ENCODE measurements at regions not wholly inside any gene's neighbourhood (a gene's known extent, or its start where the extent isn't known, plus 50 kb on each side); places are given as distances from the start of the nearest gene placed in this dataset.

- no peak overlapping the region for H2BK120ac ChIP-seq (ENCODE audit: low read depth, low read length)
- no peaks in the 10 kb centered on the region for H3K27me3 ChIP-seq (ENCODE audit: insufficient read depth, low read length, poor library complexity)
- H3K36me3 ChIP-seq (ENCODE audit: control insufficient read depth, insufficient read depth, low read length): no peaks in the 10 kb centered on the region
- H3K79me1 ChIP-seq (ENCODE audit: low read length): no peaks in the 10 kb centered on the region
- no peak overlapping the region for H2BK15ac ChIP-seq (replicated peaks; ENCODE audit: low read depth)
- no peak for DNase-seq
- H3K4me1 ChIP-seq (ENCODE audit: control insufficient read depth, low read depth, low read length): no peaks in the 10 kb centered on the region
- no peak overlapping the region for H3K23ac ChIP-seq (ENCODE audit: low read length)
- H4K8ac ChIP-seq (ENCODE audit: low read depth, low read length): no peak overlapping the region
- H3K4me2 ChIP-seq (ENCODE audit: low read length): no peak overlapping the region
- no peak overlapping the region for H2BK5ac ChIP-seq (ENCODE audit: low read length)
- no peak overlapping the region for H3K4ac ChIP-seq (ENCODE audit: low read depth, low read length)
- no peak overlapping the region for H2AK5ac ChIP-seq (ENCODE audit: low read length)
- no peak overlapping the region for H3K27ac ChIP-seq (ENCODE audit: low read depth, low read length)
- WGBS (ENCODE audit: extremely low coverage, insufficient coverage, low lambda C conversion rate): no CpG with 5 or more reads among the region's 6 CpGs
- no peaks in the 10 kb centered on the region for H3K79me2 ChIP-seq (ENCODE audit: control insufficient read depth, insufficient read depth, low read length)
- H3K18ac ChIP-seq (ENCODE audit: low read length): no peak overlapping the region
- H3K4me3 ChIP-seq (ENCODE audit: low read length): no peak overlapping the region
- H3K56ac ChIP-seq (ENCODE audit: low read length): no peak overlapping the region
- no peak overlapping the region for H3K9ac ChIP-seq (ENCODE audit: low read length)
- H4K5ac ChIP-seq (ENCODE audit: low read length): no peak overlapping the region
Observed at GRCh38 chr1:208511242-208511860, 267.2 kb upstream of the PLXNA2 start.

- no peak overlapping the region for H3K4me3 ChIP-seq (ENCODE audit: low read length)
- WGBS (ENCODE audit: extremely low coverage, insufficient coverage, low lambda C conversion rate): no CpG with 5 or more reads among the region's 2 CpGs
- H3K4me1 ChIP-seq (ENCODE audit: control insufficient read depth, low read depth, low read length): no peaks in the 10 kb centered on the region
- no peak overlapping the region for H2AK5ac ChIP-seq (ENCODE audit: low read length)
- no peak overlapping the region for H4K5ac ChIP-seq (ENCODE audit: low read length)
- H3K36me3 ChIP-seq (ENCODE audit: control insufficient read depth, insufficient read depth, low read length): no peaks in the 10 kb centered on the region
- no peak overlapping the region for H3K18ac ChIP-seq (ENCODE audit: low read length)
- H3K79me1 ChIP-seq (ENCODE audit: low read length): no peaks in the 10 kb centered on the region
- no peaks in the 10 kb centered on the region for H3K27me3 ChIP-seq (ENCODE audit: insufficient read depth, low read length, poor library complexity)
- no peak overlapping the region for H3K9ac ChIP-seq (ENCODE audit: low read length)
- H2BK120ac ChIP-seq (ENCODE audit: low read depth, low read length): no peak overlapping the region
- H3K79me2 ChIP-seq (ENCODE audit: control insufficient read depth, insufficient read depth, low read length): no peaks in the 10 kb centered on the region
- no peak overlapping the region for H3K56ac ChIP-seq (ENCODE audit: low read length)
- no peak overlapping the region for H3K4me2 ChIP-seq (ENCODE audit: low read length)
- H2BK15ac ChIP-seq (replicated peaks; ENCODE audit: low read depth): no peak overlapping the region
- no peak overlapping the region for H4K8ac ChIP-seq (ENCODE audit: low read depth, low read length)
- no peak for DNase-seq
- no peak overlapping the region for H2BK5ac ChIP-seq (ENCODE audit: low read length)
- no peak overlapping the region for H3K23ac ChIP-seq (ENCODE audit: low read length)
- H3K4ac ChIP-seq (ENCODE audit: low read depth, low read length): no peak overlapping the region
- no peak overlapping the region for H3K27ac ChIP-seq (ENCODE audit: low read depth, low read length)
Observed at GRCh38 chr1:208513799-208514198, 269.6 kb upstream of the PLXNA2 start.

GRCh38 chr1:208515129-208515528, 270.9 kb upstream of the PLXNA2 start:
- no peaks in the 10 kb centered on the region for H3K27me3 ChIP-seq (ENCODE audit: insufficient read depth, low read length, poor library complexity)
- no peak overlapping the region for H3K4me2 ChIP-seq (ENCODE audit: low read length)
- peak overlapping the region; percentile 2 for H4K8ac ChIP-seq (ENCODE audit: low read depth, low read length)
- H3K4me3 ChIP-seq (ENCODE audit: low read length): no peak overlapping the region
- H3K18ac ChIP-seq (ENCODE audit: low read length): no peak overlapping the region
- H2BK120ac ChIP-seq (ENCODE audit: low read depth, low read length): no peak overlapping the region
- H4K5ac ChIP-seq (ENCODE audit: low read length): no peak overlapping the region
- no peak overlapping the region for H3K9ac ChIP-seq (ENCODE audit: low read length)
- no CpG with 5 or more reads among the region's 3 CpGs for WGBS (ENCODE audit: extremely low coverage, insufficient coverage, low lambda C conversion rate)
- no peak overlapping the region for H2BK15ac ChIP-seq (replicated peaks; ENCODE audit: low read depth)
- H3K79me2 ChIP-seq (ENCODE audit: control insufficient read depth, insufficient read depth, low read length): no peaks in the 10 kb centered on the region
- no peak overlapping the region for H2AK5ac ChIP-seq (ENCODE audit: low read length)
- H3K4ac ChIP-seq (ENCODE audit: low read depth, low read length): no peak overlapping the region
- no peak overlapping the region for H3K23ac ChIP-seq (ENCODE audit: low read length)
- DNase-seq: no peak
- no peaks in the 10 kb centered on the region for H3K79me1 ChIP-seq (ENCODE audit: low read length)
- H2BK5ac ChIP-seq (ENCODE audit: low read length): no peak overlapping the region
- no peak overlapping the region for H3K27ac ChIP-seq (ENCODE audit: low read depth, low read length)
- H3K4me1 ChIP-seq (ENCODE audit: control insufficient read depth, low read depth, low read length): no peaks in the 10 kb centered on the region
- no peak overlapping the region for H3K56ac ChIP-seq (ENCODE audit: low read length)
- H3K36me3 ChIP-seq (ENCODE audit: control insufficient read depth, insufficient read depth, low read length): no peaks in the 10 kb centered on the region

GRCh38 chr1:208516780-208517179, 272.6 kb upstream of the PLXNA2 start:
- Histone ChIP-seq H3K9ac (ENCODE audit: low read length) (no peak overlapping the region), H4K5ac (ENCODE audit: low read length) (no peak overlapping the region), H3K79me2 (ENCODE audit: control insufficient read depth, insufficient read depth, low read length) (no peaks in the 10 kb centered on the region), H3K4me3 (ENCODE audit: low read length) (no peak overlapping the region), H3K79me1 (ENCODE audit: low read length) (no peaks in the 10 kb centered on the region), H3K56ac (ENCODE audit: low read length) (no peak overlapping the region), H4K8ac (ENCODE audit: low read depth, low read length) (no peak overlapping the region), H3K4ac (ENCODE audit: low read depth, low read length) (no peak overlapping the region), H3K27me3 (ENCODE audit: insufficient read depth, low read length, poor library complexity) (no peaks in the 10 kb centered on the region), H2BK120ac (ENCODE audit: low read depth, low read length) (no peak overlapping the region), H3K18ac (ENCODE audit: low read length) (no peak overlapping the region), H3K23ac (ENCODE audit: low read length) (no peak overlapping the region), H2BK5ac (ENCODE audit: low read length) (no peak overlapping the region), H3K27ac (ENCODE audit: low read depth, low read length) (no peak overlapping the region), H2BK15ac (replicated peaks; ENCODE audit: low read depth) (no peak overlapping the region), H2AK5ac (ENCODE audit: low read length) (no peak overlapping the region), H3K4me2 (ENCODE audit: low read length) (no peak overlapping the region), H3K36me3 (ENCODE audit: control insufficient read depth, insufficient read depth, low read length) (no peaks in the 10 kb centered on the region), H3K4me1 (ENCODE audit: control insufficient read depth, low read depth, low read length) (no peaks in the 10 kb centered on the region)
- DNase-seq: no peak
- WGBS (ENCODE audit: extremely low coverage, insufficient coverage, low lambda C conversion rate): no CpG with 5 or more reads among the region's 5 CpGs

- Histone ChIP-seq H3K4ac (ENCODE audit: low read depth, low read length) (no peak overlapping the region), H3K27ac (ENCODE audit: low read depth, low read length) (no peak overlapping the region), H3K27me3 (ENCODE audit: insufficient read depth, low read length, poor library complexity) (no peaks in the 10 kb centered on the region), H4K8ac (ENCODE audit: low read depth, low read length) (no peak overlapping the region), H2BK120ac (ENCODE audit: low read depth, low read length) (no peak overlapping the region), H3K4me1 (ENCODE audit: control insufficient read depth, low read depth, low read length) (no peaks in the 10 kb centered on the region), H2BK15ac (replicated peaks; ENCODE audit: low read depth) (no peak overlapping the region), H3K23ac (ENCODE audit: low read length) (no peak overlapping the region), H2BK5ac (ENCODE audit: low read length) (no peak overlapping the region), H4K5ac (ENCODE audit: low read length) (no peak overlapping the region), H3K79me1 (ENCODE audit: low read length) (no peaks in the 10 kb centered on the region), H3K36me3 (ENCODE audit: control insufficient read depth, insufficient read depth, low read length) (no peaks in the 10 kb centered on the region), H3K9ac (ENCODE audit: low read length) (no peak overlapping the region), H3K4me3 (ENCODE audit: low read length) (no peak overlapping the region), H3K79me2 (ENCODE audit: control insufficient read depth, insufficient read depth, low read length) (no peaks in the 10 kb centered on the region), H3K56ac (ENCODE audit: low read length) (no peak overlapping the region), H3K18ac (ENCODE audit: low read length) (no peak overlapping the region), H2AK5ac (ENCODE audit: low read length) (no peak overlapping the region), H3K4me2 (ENCODE audit: low read length) (no peak overlapping the region)
- WGBS (ENCODE audit: extremely low coverage, insufficient coverage, low lambda C conversion rate): no CpG with 5 or more reads among the region's 1 CpG
- no peak for DNase-seq
Observed at GRCh38 chr1:208520438-208521099, 276.4 kb upstream of the PLXNA2 start.

GRCh38 chr1:208521534-208521933, 277.4 kb upstream of the PLXNA2 start:
- no peak overlapping the region for H2BK5ac ChIP-seq (ENCODE audit: low read length)
- no peaks in the 10 kb centered on the region for H3K36me3 ChIP-seq (ENCODE audit: control insufficient read depth, insufficient read depth, low read length)
- no peak overlapping the region for H4K5ac ChIP-seq (ENCODE audit: low read length)
- DNase-seq: no peak
- no peak overlapping the region for H3K4ac ChIP-seq (ENCODE audit: low read depth, low read length)
- no peaks in the 10 kb centered on the region for H3K79me2 ChIP-seq (ENCODE audit: control insufficient read depth, insufficient read depth, low read length)
- H2BK120ac ChIP-seq (ENCODE audit: low read depth, low read length): no peak overlapping the region
- no peaks in the 10 kb centered on the region for H3K4me1 ChIP-seq (ENCODE audit: control insufficient read depth, low read depth, low read length)
- H3K9ac ChIP-seq (ENCODE audit: low read length): no peak overlapping the region
- no CpG with 5 or more reads among the region's 3 CpGs for WGBS (ENCODE audit: extremely low coverage, insufficient coverage, low lambda C conversion rate)
- H3K23ac ChIP-seq (ENCODE audit: low read length): no peak overlapping the region
- no peak overlapping the region for H3K27ac ChIP-seq (ENCODE audit: low read depth, low read length)
- H3K27me3 ChIP-seq (ENCODE audit: insufficient read depth, low read length, poor library complexity): no peaks in the 10 kb centered on the region
- H3K79me1 ChIP-seq (ENCODE audit: low read length): no peaks in the 10 kb centered on the region
- no peak overlapping the region for H2AK5ac ChIP-seq (ENCODE audit: low read length)
- H3K56ac ChIP-seq (ENCODE audit: low read length): no peak overlapping the region
- H3K4me3 ChIP-seq (ENCODE audit: low read length): no peak overlapping the region
- no peak overlapping the region for H3K18ac ChIP-seq (ENCODE audit: low read length)
- no peak overlapping the region for H3K4me2 ChIP-seq (ENCODE audit: low read length)
- no peak overlapping the region for H4K8ac ChIP-seq (ENCODE audit: low read depth, low read length)
- H2BK15ac ChIP-seq (replicated peaks; ENCODE audit: low read depth): no peak overlapping the region
